CD14-positive monocyte (primary cell): ENCODE measurements at regions not wholly inside any gene's neighbourhood (a gene's known extent, or its start where the extent isn't known, plus 50 kb on each side); places are given as distances from the start of the nearest gene placed in this dataset.

Experiments
- DNase-seq, 3 donors: peaks; one replicate each; pipeline ENCODE4 v3.0.0-alpha.2; 2011 to 2022
- H2AFZ ChIP-seq: 2 replicates; pipeline ENCODE4 v1.6.0; 2012; ENCODE audit warnings: mild to moderate bottlenecking, low read depth, low read length, inconsistent platforms; ENCODE audit not compliant: insufficient read depth, poor library complexity, severe bottlenecking
- H3K27ac ChIP-seq, 2 donors: 1 replicate in 1 of 2; 2 replicates in 1 of 2; pipeline ENCODE4 v1.5.1; 2012 to 2013; ENCODE audit warnings: low read length in 2 of 2, control low read depth in 1 of 2, inconsistent platforms in 1 of 2, low read depth in 1 of 2, mild to moderate bottlenecking in 1 of 2
- H3K27me3 ChIP-seq, 2 donors: one replicate each; pipeline versions ENCODE4 v1.6.0 to v1.6.1; 2011 to 2013; ENCODE audit warnings: low read length in 2 of 2; ENCODE audit not compliant: control insufficient read depth in 2 of 2, insufficient read depth in 2 of 2
- H3K36me3 ChIP-seq, 2 donors: replicated peaks in 1 of 2; 1 replicate in 1 of 2; 2 replicates in 1 of 2; pipeline versions ENCODE4 v1.5.1 to v1.6.1; 2012 to 2013; ENCODE audit warnings: low read length in 2 of 2, control low read depth in 1 of 2, inconsistent platforms in 1 of 2, mild to moderate bottlenecking in 1 of 2; ENCODE audit not compliant: insufficient read depth in 2 of 2, control insufficient read depth in 1 of 2
- H3K4me1 ChIP-seq, 2 donors: 1 replicate in 1 of 2; 2 replicates in 1 of 2; pipeline versions ENCODE4 v1.5.1 to v1.6.1; 2012 to 2013; ENCODE audit warnings: low read length in 2 of 2, control low read depth in 1 of 2, inconsistent platforms in 1 of 2, mild to moderate bottlenecking in 1 of 2, moderate library complexity in 1 of 2; ENCODE audit not compliant: insufficient read depth in 2 of 2, control insufficient read depth in 1 of 2
- H3K4me2 ChIP-seq: replicated peaks from 2 replicates; pipeline ENCODE3; 2012; ENCODE audit warnings: low read length, moderate library complexity, mild to moderate bottlenecking; ENCODE audit not compliant: poor library complexity, severe bottlenecking; ENCODE audit errors: extremely low read depth
- H3K4me3 ChIP-seq, 3 experiments: fragments of 200-600 bp in 1 of 3; sonication (generic) in 1 of 3; replicated peaks in 1 of 3; 1 replicate in 2 of 3; 2 replicates in 1 of 3; pipeline ENCODE4 v1.5.1; 2011 to 2013; ENCODE audit warnings: low read length in 3 of 3, mild to moderate bottlenecking in 3 of 3, control low read depth in 2 of 3, low read depth in 2 of 3, inconsistent platforms in 1 of 3, moderate library complexity in 1 of 3
- H3K79me2 ChIP-seq: 2 replicates; pipeline ENCODE4 v1.6.0; 2012; ENCODE audit warnings: mild to moderate bottlenecking, control low read depth, inconsistent platforms, low read length, moderate library complexity; ENCODE audit not compliant: insufficient read depth
- H3K9ac ChIP-seq: 2 replicates; pipeline ENCODE4 v1.6.0; 2017; ENCODE audit warnings: low read length, mild to moderate bottlenecking; ENCODE audit not compliant: insufficient read depth, poor library complexity, severe bottlenecking
- H3K9me3 ChIP-seq, 2 donors: replicated peaks in 1 of 2; 1 replicate in 1 of 2; 2 replicates in 1 of 2; pipeline versions ENCODE4 v1.5.1 to v1.6.1; 2012 to 2013; ENCODE audit warnings: low read length in 2 of 2, control low read depth in 1 of 2; ENCODE audit not compliant: control insufficient read depth in 1 of 2, insufficient read depth in 1 of 2
- H4K20me1 ChIP-seq: 2 replicates; pipeline ENCODE4 v1.6.0; 2012; ENCODE audit warnings: mild to moderate bottlenecking, low read length, control low read depth, moderate library complexity; ENCODE audit not compliant: insufficient read depth
- H3K27ac Mint-ChIP-seq, 7 donors: one replicate each; pipeline ENCODE4 v1.8.0; 2020; ENCODE audit warnings: mild to moderate bottlenecking in 7 of 7, mixed read lengths in 7 of 7, moderate library complexity in 6 of 7, inconsistent platforms in 2 of 7
- H3K27me3 Mint-ChIP-seq, 3 donors: one replicate each; pipeline ENCODE4 v1.8.0; 2021 to 2022; ENCODE audit warnings: low read depth in 3 of 3, mild to moderate bottlenecking in 3 of 3, mixed read lengths in 3 of 3, moderate library complexity in 3 of 3, inconsistent platforms in 1 of 3
- H3K36me3 Mint-ChIP-seq, 2 donors: one replicate each; pipeline ENCODE4 v1.8.0; 2020; ENCODE audit warnings: mixed read lengths in 2 of 2, inconsistent platforms in 1 of 2, mild to moderate bottlenecking in 1 of 2
- H3K4me1 Mint-ChIP-seq: one replicate; pipeline ENCODE4 v1.8.0; 2020; ENCODE audit warnings: mild to moderate bottlenecking, mixed read lengths
- H3K4me3 Mint-ChIP-seq, 2 donors: one replicate each; pipeline ENCODE4 v1.8.0; 2020; ENCODE audit warnings: mild to moderate bottlenecking in 2 of 2, mixed read lengths in 2 of 2, moderate library complexity in 1 of 2
- H3K9me3 Mint-ChIP-seq, 7 donors: one replicate each; pipeline ENCODE4 v1.8.0; 2020 to 2022; ENCODE audit warnings: mixed read lengths in 7 of 7, mild to moderate bottlenecking in 6 of 7, moderate library complexity in 6 of 7, inconsistent platforms in 2 of 7
- WGBS: methylation state at CpG from one replicate; pipeline ENCODE4 v1.1.5; 2013; ENCODE audit warnings: missing lambda C conversion rate; ENCODE audit not compliant: insufficient coverage; 5-methylcytosine and 5-hydroxymethylcytosine counted together
- intact Hi-C, 2 donors: fragments of 100-400 bp; cut with micrococcal nuclease; formaldehyde crosslinking; loops; one replicate each; pipeline versions ENCODE4 v1.15.0 to v1.15.1; 2023
- TF ChIP-seq, protein P1 (sequence below): fragments of 200-600 bp; IDR thresholded peaks from one replicate; pipeline ENCODE4 v1.8.0; 2022; ENCODE audit warnings: antibody characterized with exemption, mild to moderate bottlenecking

DNA sequence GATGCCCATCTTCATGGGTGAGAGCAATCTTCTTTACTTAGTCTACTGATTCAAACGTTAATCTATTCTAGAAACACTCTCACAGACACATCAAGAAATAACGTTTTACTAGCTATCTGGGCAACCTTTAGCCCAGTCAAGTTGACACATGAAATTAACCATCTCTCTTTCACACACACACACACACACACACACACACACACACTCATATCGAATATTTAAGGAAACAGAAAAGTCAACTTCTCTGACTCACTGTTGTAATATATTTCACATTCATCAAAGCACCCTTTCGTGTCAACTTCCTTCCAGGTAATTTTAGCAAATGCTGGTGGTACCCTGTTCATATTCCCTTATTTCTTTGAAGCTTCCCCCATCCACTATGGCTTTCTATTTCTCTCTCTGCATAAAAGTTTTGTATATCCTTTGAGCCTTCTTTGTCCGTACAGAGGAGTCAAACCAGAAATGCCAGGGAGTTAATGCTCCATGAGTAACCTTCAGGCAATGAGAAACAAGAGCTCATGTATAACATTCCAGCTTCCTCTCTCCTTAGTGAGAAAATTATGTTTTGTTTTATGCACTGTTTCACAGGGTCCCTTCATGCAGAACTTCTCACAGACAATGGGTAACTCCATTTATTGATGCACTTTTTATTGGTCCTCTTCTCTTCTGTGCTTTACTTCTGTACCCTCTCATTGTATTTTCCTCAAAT, 335.5 kb upstream of the CBLB start:
- no peak overlapping the region for H3K27ac Mint-ChIP-seq
- Histone ChIP-seq H3K9me3 (no peaks in the 10 kb centered on the region), H3K4me1 (peaks cover 8 to 15% of the 10 kb centered on the region in 2 donors), H4K20me1 (no peaks in the 10 kb centered on the region), H3K4me3 (no peak overlapping the region), H2AFZ (no peak overlapping the region), H3K4me2 (no peak overlapping the region), H3K27me3 (no peaks in the 10 kb centered on the region), H3K36me3 (no peaks in the 10 kb centered on the region), H3K79me2 (no peaks in the 10 kb centered on the region), H3K9ac (no peak overlapping the region), H3K27ac (no peak overlapping the region)
- H3K36me3 Mint-ChIP-seq: no peaks in the 10 kb centered on the region
- no peaks in the 10 kb centered on the region for H3K27me3 Mint-ChIP-seq
- H3K4me3 Mint-ChIP-seq: no peak overlapping the region
- no peak for DNase-seq
- intact Hi-C loops: no loop called here
- TF ChIP-seq, protein P1, sequence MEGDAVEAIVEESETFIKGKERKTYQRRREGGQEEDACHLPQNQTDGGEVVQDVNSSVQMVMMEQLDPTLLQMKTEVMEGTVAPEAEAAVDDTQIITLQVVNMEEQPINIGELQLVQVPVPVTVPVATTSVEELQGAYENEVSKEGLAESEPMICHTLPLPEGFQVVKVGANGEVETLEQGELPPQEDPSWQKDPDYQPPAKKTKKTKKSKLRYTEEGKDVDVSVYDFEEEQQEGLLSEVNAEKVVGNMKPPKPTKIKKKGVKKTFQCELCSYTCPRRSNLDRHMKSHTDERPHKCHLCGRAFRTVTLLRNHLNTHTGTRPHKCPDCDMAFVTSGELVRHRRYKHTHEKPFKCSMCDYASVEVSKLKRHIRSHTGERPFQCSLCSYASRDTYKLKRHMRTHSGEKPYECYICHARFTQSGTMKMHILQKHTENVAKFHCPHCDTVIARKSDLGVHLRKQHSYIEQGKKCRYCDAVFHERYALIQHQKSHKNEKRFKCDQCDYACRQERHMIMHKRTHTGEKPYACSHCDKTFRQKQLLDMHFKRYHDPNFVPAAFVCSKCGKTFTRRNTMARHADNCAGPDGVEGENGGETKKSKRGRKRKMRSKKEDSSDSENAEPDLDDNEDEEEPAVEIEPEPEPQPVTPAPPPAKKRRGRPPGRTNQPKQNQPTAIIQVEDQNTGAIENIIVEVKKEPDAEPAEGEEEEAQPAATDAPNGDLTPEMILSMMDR: no peak
- peaks cover 17% of the 10 kb centered on the region for H3K4me1 Mint-ChIP-seq
- peaks cover 0 to 4% (median 2%) of the 10 kb centered on the region in 7 donors for H3K9me3 Mint-ChIP-seq
- 85% methylated on average over 4 of the region's 5 CpGs for WGBS

DNA sequence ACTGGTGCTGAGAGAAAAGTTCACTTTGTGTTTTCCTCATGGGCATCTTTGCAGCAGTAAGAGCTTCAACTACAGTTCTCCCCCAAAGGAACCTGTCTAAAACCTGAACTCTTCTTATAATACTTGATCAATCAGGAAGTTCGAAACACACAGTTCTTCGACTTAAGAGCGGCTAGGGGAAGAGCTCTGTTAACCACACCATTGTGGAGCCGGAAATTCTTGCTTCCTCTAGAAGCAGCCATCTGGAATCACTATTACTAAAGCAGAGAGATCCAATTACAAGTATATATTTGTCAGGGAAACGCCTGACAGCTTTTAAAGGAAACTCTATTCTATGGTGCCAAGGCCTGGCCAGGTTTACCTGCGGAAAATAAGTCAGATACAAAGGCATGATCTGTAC, 337.3 kb upstream of the CBLB start:
- Histone ChIP-seq H3K4me1 (peaks cover 8 to 15% of the 10 kb centered on the region in 2 donors), H3K79me2 (no peaks in the 10 kb centered on the region), H3K4me3 (peak overlapping the region in 2 of 3 experiments; percentile 22 to 49), H3K9me3 (no peaks in the 10 kb centered on the region), H2AFZ (peak overlapping the region; percentile 63), H3K27ac (no peak overlapping the region), H3K4me2 (peak overlapping the region; percentile 56), H3K36me3 (no peaks in the 10 kb centered on the region), H3K27me3 (no peaks in the 10 kb centered on the region), H4K20me1 (no peaks in the 10 kb centered on the region), H3K9ac (no peak overlapping the region)
- Mint-ChIP-seq H3K27ac (no peak overlapping the region), H3K4me3 (peak overlapping the region in 1 of 2 donors; percentile 75), H3K27me3 (no peaks in the 10 kb centered on the region), H3K4me1 (peaks cover 17% of the 10 kb centered on the region), H3K36me3 (no peaks in the 10 kb centered on the region), H3K9me3 (peaks cover 0 to 4% (median 2%) of the 10 kb centered on the region in 7 donors)
- peak in 1 of 3 donors; percentile 0 for DNase-seq
- WGBS: 0% methylated on average over 4 of the region's 6 CpGs
- intact Hi-C loops: no loop called here
- TF ChIP-seq, protein P1: no peak
